K562 (cell line): ENCODE measurements at regions not wholly inside any gene's neighbourhood (a gene's known extent, or its start where the extent isn't known, plus 50 kb on each side); places are given as distances from the start of the nearest gene placed in this dataset.

Experiments
- ATAC-seq: fragments of 200-7000 bp; cut with Tn5 transposase; 3 replicates; pipeline ENCODE4 v1.9.1; 2020; ENCODE audit warnings: moderate library complexity
- BruUV-seq: library from RNA; stranded (reverse); fragments of 400-500 nt; replicated peaks from 2 replicates; lab custom pipeline; 2021; lab: Mats Ljungman, UMichigan
- CTCF ChIA-PET: fragments of 300-600 bp; formaldehyde crosslinking; extraction: SDS; loops from one replicate; lab custom pipeline; 2021; ENCODE audit warnings: low intra/inter-chr PET ratio; lab: Yijun Ruan, JAX
- POLR2A ChIA-PET: fragments of 300-600, 350-650 bp; sonication (Branson Sonifier 250); formaldehyde crosslinking; extraction: SDS; loops from one replicate; lab custom pipeline; 2021; ENCODE audit warnings: antibody characterized with exemption, inconsistent platforms; lab: Yijun Ruan, JAX
- DNase-seq, 4 experiments: peaks; one replicate each; pipeline versions ENCODE4 v3.0.0 to v3.0.0-alpha.2; 2011 to 2018; ENCODE audit warnings: low spot score in 3 of 4, mixed read lengths in 3 of 4; ENCODE audit errors: extremely low read depth in 1 of 4
- FAIRE-seq: peaks from 2 replicates; lab custom pipeline; 2011; peaks lifted over from hg19 to GRCh38; lab: Jason Lieb, UNC
- H2AFZ ChIP-seq: 2 replicates; pipeline ENCODE4 v1.6.0; 2011; ENCODE audit warnings: low read depth, low read length, control low read depth, inconsistent platforms
- H3K27ac ChIP-seq: fragments of 200-600 bp; 3 replicates; pipeline ENCODE4 v1.8.0; 2011; ENCODE audit warnings: low read depth, mild to moderate bottlenecking, control low read depth, inconsistent platforms, low read length, moderate library complexity, mixed read lengths; ENCODE audit errors: extremely low read depth
- H3K27me3 ChIP-seq, 2 experiments: fragments of 300-600 bp in 1 of 2; 2 replicates in 1 of 2; 3 replicates in 1 of 2; pipeline versions ENCODE4 v1.6.0 to v1.8.0; 2011; ENCODE audit warnings: inconsistent platforms in 2 of 2, low read length in 2 of 2, mild to moderate bottlenecking in 1 of 2, mixed read lengths in 1 of 2, moderate library complexity in 1 of 2; ENCODE audit not compliant: control insufficient read depth in 2 of 2, insufficient read depth in 2 of 2
- H3K36me3 ChIP-seq: fragments of 300-600 bp; 3 replicates; pipeline ENCODE4 v1.8.0; 2011; ENCODE audit warnings: mild to moderate bottlenecking, low read length, inconsistent platforms; ENCODE audit not compliant: control insufficient read depth, insufficient read depth
- H3K4me1 ChIP-seq, 2 experiments: fragments of 200-600 bp in 1 of 2; replicated peaks in 1 of 2; 2 replicates in 1 of 2; 3 replicates in 1 of 2; pipeline versions ENCODE4 v1.5.1 to v1.8.0; 2011; ENCODE audit warnings: inconsistent platforms in 2 of 2, low read length in 2 of 2, mild to moderate bottlenecking in 1 of 2, mixed read lengths in 1 of 2, moderate library complexity in 1 of 2; ENCODE audit not compliant: control insufficient read depth in 2 of 2, insufficient read depth in 2 of 2
- H3K4me2 ChIP-seq: 2 replicates; pipeline ENCODE4 v1.6.1; 2011; ENCODE audit warnings: low read length, control low read depth, inconsistent platforms, mixed read lengths; ENCODE audit not compliant: insufficient read depth
- H3K4me3 ChIP-seq: fragments of 200-600 bp; sonication (generic), shearing (Covaris generic); 2 replicates; pipeline ENCODE4 v1.5.1; 2016; ENCODE audit warnings: control low read depth, inconsistent platforms
- H3K79me2 ChIP-seq: fragments of 200-600 bp; 3 replicates; pipeline ENCODE4 v1.8.0; 2011; ENCODE audit warnings: low read length, inconsistent platforms; ENCODE audit not compliant: control insufficient read depth, insufficient read depth
- H3K9ac ChIP-seq, 2 experiments: 2 replicates each; pipeline versions ENCODE4 v1.6.0 to v1.6.1; 2011; ENCODE audit warnings: low read depth in 2 of 2, low read length in 2 of 2, control low read depth in 1 of 2, inconsistent platforms in 1 of 2, mild to moderate bottlenecking in 1 of 2, mixed read lengths in 1 of 2; ENCODE audit not compliant: insufficient read depth in 1 of 2
- H3K9me1 ChIP-seq: one replicate; pipeline ENCODE4 v1.6.0; 2011; ENCODE audit warnings: inconsistent platforms, mild to moderate bottlenecking, low read length, moderate library complexity; ENCODE audit not compliant: control insufficient read depth, insufficient read depth
- H3K9me3 ChIP-seq: replicated peaks from 2 replicates; pipeline ENCODE4 v1.5.1; 2011; ENCODE audit warnings: low read depth, low read length, inconsistent platforms; ENCODE audit not compliant: control insufficient read depth, insufficient read depth
- H4K20me1 ChIP-seq: replicated peaks from 2 replicates; pipeline ENCODE4 v1.6.1; 2011; ENCODE audit warnings: low read length, inconsistent platforms, mixed read lengths; ENCODE audit not compliant: control insufficient read depth, insufficient read depth
- CREBBP ChIP-seq: IDR thresholded peaks from one replicate; pipeline ENCODE4 v1.6.1; 2012; ENCODE audit warnings: low read depth, mild to moderate bottlenecking, control low read depth, inconsistent platforms, low read length
- FIP1L1 ChIP-seq: fragments of 200-400 bp; formaldehyde crosslinking; IDR thresholded peaks from 2 replicates; pipeline ENCODE4 v1.6.1; 2018; ENCODE audit warnings: mild to moderate bottlenecking, low read depth, low read length; ENCODE audit not compliant: poor library complexity, severe bottlenecking
- HLTF ChIP-seq: fragments of 450-650 bp; IDR thresholded peaks from 2 replicates; pipeline ENCODE4 v1.6.1; 2016
- PATZ1 ChIP-seq: fragments of 250-450 bp; sonication (Bioruptor Pico); IDR thresholded peaks from 2 replicates; pipeline ENCODE4 v1.5.0; 2020; ENCODE audit warnings: mild to moderate bottlenecking, borderline replicate concordance
- POLR2H ChIP-seq: IDR thresholded peaks from 2 replicates; pipeline ENCODE4 v1.6.1; 2016; ENCODE audit warnings: missing genetic modification characterization, low read depth, mild to moderate bottlenecking, control low read depth, missing compliant biosample characterization, moderate library complexity
- RFX1 ChIP-seq: fragments of 450-650 bp; IDR thresholded peaks from 2 replicates; pipeline ENCODE4 v1.6.1; 2016; ENCODE audit warnings: mild to moderate bottlenecking, moderate library complexity
- TRIM28 ChIP-seq: fragments of 450-650 bp; IDR thresholded peaks from 2 replicates; pipeline ENCODE4 v1.6.1; 2017
- U2AF2 ChIP-seq: fragments of 200-400 bp; formaldehyde crosslinking; optimal IDR thresholded peaks from 2 replicates; pipeline ENCODE3; 2017; ENCODE audit warnings: low read depth, mild to moderate bottlenecking, low read length
- ZFP91 ChIP-seq: sonication (generic); formaldehyde crosslinking; IDR thresholded peaks from 2 replicates; pipeline ENCODE4 v1.8.0; 2022; ENCODE audit warnings: mild to moderate bottlenecking, missing genetic modification reagents
- ZNF12 ChIP-seq: sonication (generic); formaldehyde crosslinking; IDR thresholded peaks from 2 replicates; pipeline ENCODE4 v1.4.0; 2020; ENCODE audit warnings: mild to moderate bottlenecking, missing genetic modification reagents
- ZNF174 ChIP-seq: fragments of 250-450 bp; sonication (Bioruptor Pico); IDR thresholded peaks from 2 replicates; pipeline ENCODE4 v1.4.0; 2020; ENCODE audit warnings: mild to moderate bottlenecking
- ZNF324 ChIP-seq: fragments of 250-450 bp; sonication (Bioruptor Pico); IDR thresholded peaks from 2 replicates; pipeline ENCODE4 v1.4.0; 2020; ENCODE audit warnings: mild to moderate bottlenecking
- ZNF347 ChIP-seq: fragments of 450-650 bp; formaldehyde crosslinking; IDR thresholded peaks from 2 replicates; pipeline ENCODE4 v1.4.0; 2020; ENCODE audit warnings: low read depth, mild to moderate bottlenecking, moderate library complexity
- ZNF561 ChIP-seq: fragments of 450-650 bp; formaldehyde crosslinking; conservative IDR thresholded peaks from 2 replicates; pipeline ENCODE4 v1.4.0; 2020; ENCODE audit warnings: mild to moderate bottlenecking, moderate library complexity
- ZNF75A ChIP-seq: fragments of 450-650 bp; formaldehyde crosslinking; IDR thresholded peaks from 2 replicates; pipeline ENCODE4 v1.4.0; 2020; ENCODE audit warnings: mild to moderate bottlenecking
- WGBS: fragments of 100-300 bp; shearing (Covaris generic); methylation state at CpG from one replicate; pipeline ENCODE4 v1.1.6; 2016; ENCODE audit warnings: low coverage, mixed read lengths; ENCODE audit not compliant: insufficient coverage; ENCODE audit errors: missing lambda C conversion rate; 5-methylcytosine and 5-hydroxymethylcytosine counted together
- in situ Hi-C: fragments of 300-500 bp; cut with MboI; formaldehyde crosslinking; loops from 4 replicates; pipeline ENCODE4 v1.15.0; 2018; ENCODE audit warnings: inconsistent platforms, mixed read lengths
- intact Hi-C: fragments of 100-400 bp; cut with micrococcal nuclease; formaldehyde crosslinking; loops from 2 replicates; pipeline ENCODE4 v1.14.2; 2022

GRCh38 chr2:204051984-204052556 lies 115.5 kb downstream of the ICOS start (continued):
- TF ChIP-seq HLTF (no peak), ZNF561 (CRISPR knock-in tag) (no peak)
- TF ChIP-seq, all 486 proteins: peak for 0

GRCh38 chr2:204059016-204059415 lies 122.5 kb downstream of the ICOS start:
- BruUV-seq: no TSS peak
- in situ Hi-C loops: no loop called here
- DNase-seq (no peak), FAIRE-seq (no peak), ATAC-seq (no peak)
- no peaks in the 10 kb centered on the region for H3K79me2 ChIP-seq
- CTCF ChIA-PET: no interaction called here
- no peak overlapping the region for H3K4me2 ChIP-seq
- H3K4me1 ChIP-seq: no peaks in the 10 kb centered on the region
- no peak overlapping the region for H3K27ac ChIP-seq
- H3K27me3 ChIP-seq: no peaks in the 10 kb centered on the region
- no peak overlapping the region for H2AFZ ChIP-seq
- no peak for TF ChIP-seq PATZ1 (CRISPR knock-in tag)
- TF ChIP-seq ZFP91 (CRISPR knock-in tag): no peak
- TF ChIP-seq RFX1: no peak
- no peak for TF ChIP-seq ZNF174 (CRISPR knock-in tag)
- no peak for TF ChIP-seq ZNF324 (CRISPR knock-in tag)
- TF ChIP-seq ZNF75A (CRISPR knock-in tag): no peak
- TF ChIP-seq FIP1L1: no peak
- no peak for TF ChIP-seq CREBBP
- no peak for TF ChIP-seq ZNF12
- no peak for TF ChIP-seq TRIM28
- no peak for TF ChIP-seq POLR2H (tag)
- TF ChIP-seq U2AF2: no peak
- TF ChIP-seq ZNF347: no peak
- TF ChIP-seq, all 486 proteins: peak for 0
- H3K36me3 ChIP-seq: no peaks in the 10 kb centered on the region
- POLR2A ChIA-PET: interaction anchor here (0.8 kb wide), 1 partner anchor 1808 kb away, joined by 4 read pairs; no protein-coding TSS in a partner anchor
- no peak overlapping the region for H3K4me3 ChIP-seq
- no peaks in the 10 kb centered on the region for H3K9me1 ChIP-seq
- no peaks in the 10 kb centered on the region for H4K20me1 ChIP-seq
- no peak overlapping the region for H3K9ac ChIP-seq
- WGBS: 0% methylated on average over 5 of the region's 5 CpGs
- no peaks in the 10 kb centered on the region for H3K9me3 ChIP-seq
- intact Hi-C loops: no loop called here
